H1 (cell line): ENCODE measurements at regions not wholly inside any gene's neighbourhood (a gene's known extent, or its start where the extent isn't known, plus 50 kb on each side); places are given as distances from the start of the nearest gene placed in this dataset.

Experiments
- CTCF ChIA-PET: fragments of 300-600 bp; sonication (Branson Sonifier 250); formaldehyde crosslinking; loops from one replicate; lab custom pipeline; 2021; ENCODE audit not compliant: partially characterized antibody; lab: Charles Lee
- POLR2A ChIA-PET: fragments of 300-600 bp; sonication (Branson Sonifier 250); formaldehyde crosslinking; loops from one replicate; lab custom pipeline; 2021; ENCODE audit warnings: inconsistent platforms; ENCODE audit not compliant: partially characterized antibody; lab: Charles Lee
- DNase-seq, 2 experiments: peaks; one replicate each; pipeline versions ENCODE4 v3.0.0 to v3.0.0-alpha.2; 2010 to 2022; ENCODE audit warnings: low spot score in 2 of 2, low read depth in 1 of 2, mixed read lengths in 1 of 2
- FAIRE-seq: peaks from 2 replicates; lab custom pipeline; 2011; peaks lifted over from hg19 to GRCh38; lab: Jason Lieb, UNC
- H2AFZ ChIP-seq: 2 replicates; pipeline ENCODE4 v1.8.1; 2012; ENCODE audit warnings: low read length, inconsistent platforms
- H2AK5ac ChIP-seq: 2 replicates; pipeline ENCODE4 v1.6.1; 2013; ENCODE audit warnings: low read depth, low read length
- H2BK120ac ChIP-seq: replicated peaks from 2 replicates; pipeline ENCODE3; 2013; ENCODE audit warnings: low read depth, low read length, inconsistent platforms
- H2BK12ac ChIP-seq: 2 replicates; pipeline ENCODE4 v1.6.1; 2013; ENCODE audit warnings: low read depth, low read length
- H2BK15ac ChIP-seq: 2 replicates; pipeline ENCODE4 v1.6.1; 2013; ENCODE audit warnings: low read length
- H2BK20ac ChIP-seq: 2 replicates; pipeline ENCODE4 v1.6.1; 2013; ENCODE audit warnings: low read length
- H2BK5ac ChIP-seq: 2 replicates; pipeline ENCODE4 v1.6.1; 2013; ENCODE audit warnings: low read depth, low read length
- H3K14ac ChIP-seq: 2 replicates; pipeline ENCODE4 v1.6.1; 2013; ENCODE audit warnings: inconsistent platforms; ENCODE audit not compliant: insufficient read length
- H3K18ac ChIP-seq: 2 replicates; pipeline ENCODE4 v1.6.1; 2013; ENCODE audit warnings: low read length; ENCODE audit errors: extremely low read depth
- H3K23ac ChIP-seq: 2 replicates; pipeline ENCODE4 v1.6.1; 2013; ENCODE audit warnings: inconsistent platforms; ENCODE audit not compliant: insufficient read length
- H3K23me2 ChIP-seq: 2 replicates; pipeline ENCODE4 v1.6.1; 2013; ENCODE audit warnings: low read depth, low read length
- H3K27ac ChIP-seq: 2 replicates; pipeline ENCODE4 v1.6.1; 2011; ENCODE audit warnings: low read depth, low read length, inconsistent platforms
- H3K27me3 ChIP-seq, 4 experiments: replicated peaks in 1 of 4; 1 replicate in 1 of 4; 2 replicates in 3 of 4; pipeline versions ENCODE4 v1.6.1 to v1.8.1; 2011 to 2013; ENCODE audit warnings: low read length in 3 of 4, mild to moderate bottlenecking in 3 of 4, inconsistent platforms in 2 of 4, mixed read lengths in 2 of 4, moderate library complexity in 1 of 4; ENCODE audit not compliant: control insufficient read depth in 3 of 4, insufficient read depth in 3 of 4; ENCODE audit errors: extremely low read depth in 1 of 4
- H3K36me3 ChIP-seq, 4 experiments: 2 replicates each; pipeline versions ENCODE4 v1.6.1 to v1.8.1; 2011 to 2013; ENCODE audit warnings: mild to moderate bottlenecking in 4 of 4, low read length in 3 of 4, moderate library complexity in 2 of 4, control low read depth in 1 of 4, inconsistent platforms in 1 of 4; ENCODE audit not compliant: insufficient read depth in 4 of 4, control insufficient read depth in 2 of 4
- H3K4ac ChIP-seq: replicated peaks from 2 replicates; pipeline ENCODE3; 2013; ENCODE audit warnings: low read length, low read depth, mixed read lengths, inconsistent platforms; ENCODE audit not compliant: insufficient read length
- H3K4me1 ChIP-seq, 4 experiments: replicated peaks in 1 of 4; 1 replicate in 1 of 4; 2 replicates in 3 of 4; pipeline versions ENCODE4 v1.6.1 to v1.8.1; 2011 to 2013; ENCODE audit warnings: low read length in 3 of 4, inconsistent platforms in 2 of 4, mixed read lengths in 1 of 4; ENCODE audit not compliant: insufficient read depth in 4 of 4, control insufficient read depth in 3 of 4
- H3K4me2 ChIP-seq, 2 experiments: 2 replicates each; pipeline versions ENCODE4 v1.6.1 to v1.8.1; 2011 to 2013; ENCODE audit warnings: low read depth in 2 of 2, low read length in 2 of 2, control low read depth in 1 of 2, inconsistent platforms in 1 of 2, mild to moderate bottlenecking in 1 of 2; ENCODE audit not compliant: insufficient read depth in 1 of 2
- H3K4me3 ChIP-seq, 4 experiments: fragments of 200-600, 300-600 bp in 1 of 4; sonication (generic), shearing (Covaris generic), sonication (Bioruptor Twin) in 1 of 4; 2 replicates each; pipeline versions ENCODE4 v1.5.1 to v1.8.1; 2011 to 2016; ENCODE audit warnings: low read length in 4 of 4, low read depth in 3 of 4, control low read depth in 2 of 4, inconsistent platforms in 2 of 4, mild to moderate bottlenecking in 2 of 4, mixed read lengths in 1 of 4, moderate library complexity in 1 of 4; ENCODE audit not compliant: insufficient read depth in 2 of 4; ENCODE audit errors: extremely low read depth in 1 of 4
- H3K56ac ChIP-seq: replicated peaks from 2 replicates; pipeline ENCODE3; 2013; ENCODE audit warnings: low read depth, mild to moderate bottlenecking, mixed read lengths, low read length, inconsistent platforms; ENCODE audit not compliant: insufficient read length
- H3K79me1 ChIP-seq: 2 replicates; pipeline ENCODE4 v1.6.1; 2013; ENCODE audit warnings: low read depth, low read length, control low read depth
- H3K79me2 ChIP-seq, 2 experiments: 2 replicates each; pipeline versions ENCODE4 v1.6.1 to v1.8.1; 2012 to 2013; ENCODE audit warnings: low read length in 2 of 2, mild to moderate bottlenecking in 2 of 2, inconsistent platforms in 1 of 2; ENCODE audit not compliant: insufficient read depth in 2 of 2, control insufficient read depth in 1 of 2
- H3K9ac ChIP-seq, 4 experiments: replicated peaks in 1 of 4; 1 replicate in 1 of 4; 2 replicates in 3 of 4; pipeline versions ENCODE4 v1.6.1 to v1.8.1; 2011 to 2013; ENCODE audit warnings: low read depth in 3 of 4, low read length in 3 of 4, control low read depth in 2 of 4, mild to moderate bottlenecking in 2 of 4, moderate library complexity in 2 of 4, inconsistent platforms in 1 of 4; ENCODE audit errors: extremely low read depth in 1 of 4
- H3K9me3 ChIP-seq, 2 experiments: 2 replicates each; pipeline versions ENCODE4 v1.6.1 to v1.8.1; 2012 to 2013; ENCODE audit warnings: mild to moderate bottlenecking in 2 of 2, moderate library complexity in 2 of 2, control low read depth in 1 of 2, inconsistent platforms in 1 of 2, low read depth in 1 of 2, low read length in 1 of 2, mixed read lengths in 1 of 2; ENCODE audit not compliant: insufficient read depth in 2 of 2
- H4K20me1 ChIP-seq, 2 experiments: replicated peaks in 1 of 2; 2 replicates each; pipeline versions ENCODE3 to v1.8.1; 2011 to 2013; ENCODE audit warnings: inconsistent platforms in 2 of 2, low read length in 2 of 2, mild to moderate bottlenecking in 1 of 2; ENCODE audit not compliant: insufficient read depth in 2 of 2, control insufficient read depth in 1 of 2
- H4K5ac ChIP-seq: 2 replicates; pipeline ENCODE4 v1.6.1; 2013; ENCODE audit warnings: low read length, low read depth, mixed read lengths, inconsistent platforms; ENCODE audit not compliant: insufficient read length
- H4K8ac ChIP-seq: 2 replicates; pipeline ENCODE4 v1.8.0; 2013; ENCODE audit warnings: mild to moderate bottlenecking, moderate library complexity, low read length, inconsistent platforms; ENCODE audit not compliant: insufficient read depth; ENCODE audit errors: extremely low read depth
- H4K91ac ChIP-seq: replicated peaks from 2 replicates; pipeline ENCODE3; 2013; ENCODE audit warnings: low read length, mixed read lengths, inconsistent platforms; ENCODE audit not compliant: insufficient read length
- ASH2L ChIP-seq: fragments of 200-600, 300-600 bp; sonication (generic); IDR thresholded peaks from one replicate; pipeline ENCODE4 v1.7.1; 2017; ENCODE audit warnings: low read length
- BRCA1 ChIP-seq: IDR thresholded peaks from 2 replicates; pipeline ENCODE4 v1.6.1; 2012; ENCODE audit warnings: low read depth, low read length, improper control_type of control experiment
- CBX8 ChIP-seq: fragments of 300-800, 300-1000 bp; sonication (generic); IDR thresholded peaks from 2 replicates; pipeline ENCODE4 v1.7.1; 2016; ENCODE audit warnings: low read depth, low read length, borderline replicate concordance
- EZH2 ChIP-seq: fragments of 200-600 bp; sonication (generic); IDR thresholded peaks from 2 replicates; pipeline ENCODE4 v1.7.1; 2012; ENCODE audit warnings: low read depth, mild to moderate bottlenecking, moderate library complexity, low read length, inconsistent platforms; ENCODE audit not compliant: severe bottlenecking
- JUND ChIP-seq: IDR thresholded peaks from 2 replicates; pipeline ENCODE4 v1.6.1; 2011; ENCODE audit warnings: mild to moderate bottlenecking, improper control_type of control experiment, low read length
- KDM5A ChIP-seq: fragments of 200-600 bp; IDR thresholded peaks from 2 replicates; pipeline ENCODE4 v1.7.1; 2012; ENCODE audit warnings: mild to moderate bottlenecking, low read length, inconsistent platforms, mixed read lengths
- NRF1 ChIP-seq: IDR thresholded peaks from 2 replicates; pipeline ENCODE4 v1.6.1; 2011; ENCODE audit warnings: mild to moderate bottlenecking, low read depth, low read length, improper control_type of control experiment
- RAD21 ChIP-seq, 2 experiments: IDR thresholded peaks in 1 of 2; conservative IDR thresholded peaks in 1 of 2; 2 replicates each; pipeline ENCODE4 v1.6.1; 2011; ENCODE audit warnings: low read depth in 2 of 2, low read length in 2 of 2, improper control_type of control experiment in 1 of 2, inconsistent platforms in 1 of 2, mild to moderate bottlenecking in 1 of 2, moderate library complexity in 1 of 2
- RBBP5 ChIP-seq: IDR thresholded peaks from 2 replicates; pipeline ENCODE4 v1.7.1; 2012; ENCODE audit warnings: low read depth, mild to moderate bottlenecking, inconsistent platforms, low read length, moderate library complexity, borderline replicate concordance
- RNF2 ChIP-seq: fragments of 200-900, 300-1000 bp; sonication (generic); IDR thresholded peaks from 2 replicates; pipeline ENCODE4 v1.7.1; 2016; ENCODE audit warnings: borderline replicate concordance, low read depth, mild to moderate bottlenecking, antibody characterized with exemption, low read length; ENCODE audit not compliant: poor library complexity, severe bottlenecking; ENCODE audit errors: missing control alignments
- RXRA ChIP-seq: IDR thresholded peaks from 2 replicates; pipeline ENCODE4 v1.6.1; 2011; ENCODE audit warnings: low read depth, mild to moderate bottlenecking, low read length, moderate library complexity; ENCODE audit not compliant: insufficient read depth
- SP2 ChIP-seq: IDR thresholded peaks from 2 replicates; pipeline ENCODE4 v1.6.1; 2012; ENCODE audit warnings: mild to moderate bottlenecking, low read length, inconsistent platforms
- SP4 ChIP-seq: IDR thresholded peaks from 2 replicates; pipeline ENCODE4 v1.6.1; 2012; ENCODE audit warnings: low read length, inconsistent platforms
- WGBS, 2 experiments: shearing (Covaris generic) in 1 of 2; methylation state at CpG; one replicate each; pipeline versions ENCODE4 v1.1.6 to v1.1.7; 2013 to 2015; ENCODE audit warnings: low lambda C conversion rate in 2 of 2, mixed read lengths in 2 of 2, inconsistent platforms in 1 of 2, low coverage in 1 of 2, missing lambda C conversion rate in 1 of 2; ENCODE audit not compliant: insufficient replicate concordance in 2 of 2, insufficient coverage in 1 of 2, insufficient read length in 1 of 2; ENCODE audit errors: extremely low coverage in 1 of 2, missing lambda C conversion rate in 1 of 2; 5-methylcytosine and 5-hydroxymethylcytosine counted together

GRCh38 chr13:72150502-72150901 is 283.5 kb upstream of the DACH1 start:
- H3K14ac ChIP-seq: no peak overlapping the region
- 78% methylated on average over 3 of the region's 3 CpGs; no CpG with 5 or more reads in 1 of the 2 experiments for WGBS, 2 experiments
- no peak for TF ChIP-seq NRF1
- TF ChIP-seq RBBP5: no peak
- no peak for TF ChIP-seq KDM5A
- TF ChIP-seq EZH2: no peak
- TF ChIP-seq BRCA1: no peak
- no peak for TF ChIP-seq SP4
- no peak for TF ChIP-seq RNF2
- no peak for TF ChIP-seq ASH2L
- TF ChIP-seq RXRA: no peak
- no peak for TF ChIP-seq JUND
- no peak for TF ChIP-seq SP2
- no peak for TF ChIP-seq CBX8
- TF ChIP-seq RAD21 (IDR thresholded peaks at IDR 0.05 in 1 of 2, conservative IDR thresholded peaks at IDR 0.05 in 1 of 2; ENCODE audit: low read depth in 2 of 2, low read length in 2 of 2): no peak

More at GRCh38 chr13:72150502-72150901, 283.5 kb upstream of the DACH1 start:
- Histone ChIP-seq H4K20me1 (no peaks in the 10 kb centered on the region), H3K9ac (no peak overlapping the region), H3K36me3 (no peaks in the 10 kb centered on the region), H2BK12ac (no peak overlapping the region), H2BK15ac (no peak overlapping the region), H2AFZ (no peak overlapping the region), H4K8ac (no peak overlapping the region), H3K79me1 (no peaks in the 10 kb centered on the region), H4K91ac (no peak overlapping the region), H3K27me3 (no peaks in the 10 kb centered on the region), H2AK5ac (no peak overlapping the region), H3K4me3 (no peak overlapping the region), H3K27ac (no peak overlapping the region), H4K5ac (no peak overlapping the region), H3K18ac (no peak overlapping the region), H2BK5ac (no peak overlapping the region), H3K23me2 (no peaks in the 10 kb centered on the region), H3K4ac (no peak overlapping the region), H3K23ac (no peak overlapping the region), H2BK20ac (no peak overlapping the region), H3K79me2 (no peaks in the 10 kb centered on the region), H3K4me2 (no peak overlapping the region), H2BK120ac (no peak overlapping the region), H3K56ac (no peak overlapping the region), H3K9me3 (no peaks in the 10 kb centered on the region), H3K4me1 (peaks cover 0 to 5% (median 0%) of the 10 kb centered on the region in 4 experiments; a peak in 1 of 7 replicates)
- ChIA-PET POLR2A (no interaction called here), CTCF (interaction anchor here (1.3 kb wide), 1 partner anchor 8 kb away, joined by 3 read pairs; no protein-coding TSS in a partner anchor)
- DNase-seq (no peak), FAIRE-seq (no peak)
